Esophagus squamous epithelium (tissue), 4 donors: ENCODE measurements at regions not wholly inside any gene's neighbourhood (a gene's known extent, or its start where the extent isn't known, plus 50 kb on each side); places are given as distances from the start of the nearest gene placed in this dataset.

ENCODE experiments used
- POLR2A ChIP-seq, 4 donors: fragments of 450-650 bp; IDR thresholded peaks; one replicate each; pipeline ENCODE4 v1.6.1; 2017; ENCODE audit warnings: antibody characterized with exemption in 4 of 4, mild to moderate bottlenecking in 4 of 4, moderate library complexity in 3 of 4
- TF ChIP-seq, protein P1 (sequence below), 6 experiments: fragments of 450-650 bp in 4 of 6; fragments of 200-600 bp in 2 of 6; sonication (generic) in 2 of 6; IDR thresholded peaks; one replicate each; pipeline ENCODE4 v1.5.1; 2016 to 2019; ENCODE audit warnings: antibody characterized with exemption in 6 of 6, mild to moderate bottlenecking in 4 of 6, moderate library complexity in 4 of 6

DNA sequence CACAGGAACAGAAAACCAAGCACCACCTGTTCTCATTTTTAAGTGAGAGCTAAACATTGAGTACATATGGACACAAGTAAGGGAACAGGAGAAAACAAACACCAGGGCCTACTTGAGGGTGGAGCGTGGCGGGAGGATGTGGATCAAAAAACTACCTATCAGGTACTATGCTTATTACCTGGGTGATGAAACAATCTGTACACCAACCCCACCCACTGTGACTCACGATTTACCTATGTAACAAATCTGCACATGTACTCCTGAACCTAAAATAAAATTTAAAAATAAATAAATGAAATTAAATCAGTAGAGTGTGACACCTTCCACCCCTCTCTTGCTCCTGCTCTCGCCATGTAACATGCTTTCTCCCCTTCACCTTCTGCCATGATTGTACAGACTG, 615.5 kb downstream of the RPL10L start:
- TF ChIP-seq POLR2A (IDR thresholded peaks at IDR 0.05) = no peak
- TF ChIP-seq, protein P1, sequence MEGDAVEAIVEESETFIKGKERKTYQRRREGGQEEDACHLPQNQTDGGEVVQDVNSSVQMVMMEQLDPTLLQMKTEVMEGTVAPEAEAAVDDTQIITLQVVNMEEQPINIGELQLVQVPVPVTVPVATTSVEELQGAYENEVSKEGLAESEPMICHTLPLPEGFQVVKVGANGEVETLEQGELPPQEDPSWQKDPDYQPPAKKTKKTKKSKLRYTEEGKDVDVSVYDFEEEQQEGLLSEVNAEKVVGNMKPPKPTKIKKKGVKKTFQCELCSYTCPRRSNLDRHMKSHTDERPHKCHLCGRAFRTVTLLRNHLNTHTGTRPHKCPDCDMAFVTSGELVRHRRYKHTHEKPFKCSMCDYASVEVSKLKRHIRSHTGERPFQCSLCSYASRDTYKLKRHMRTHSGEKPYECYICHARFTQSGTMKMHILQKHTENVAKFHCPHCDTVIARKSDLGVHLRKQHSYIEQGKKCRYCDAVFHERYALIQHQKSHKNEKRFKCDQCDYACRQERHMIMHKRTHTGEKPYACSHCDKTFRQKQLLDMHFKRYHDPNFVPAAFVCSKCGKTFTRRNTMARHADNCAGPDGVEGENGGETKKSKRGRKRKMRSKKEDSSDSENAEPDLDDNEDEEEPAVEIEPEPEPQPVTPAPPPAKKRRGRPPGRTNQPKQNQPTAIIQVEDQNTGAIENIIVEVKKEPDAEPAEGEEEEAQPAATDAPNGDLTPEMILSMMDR (IDR thresholded peaks at IDR 0.05) = no peak
